NCI-H1092 (cell line): ENCODE measurements at regions not wholly inside any gene's neighbourhood (a gene's known extent, or its start where the extent isn't known, plus 50 kb on each side); places are given as distances from the start of the nearest gene placed in this dataset.

Experiments used
- DNase-seq: peaks from one replicate; lab custom pipeline; 2025; lab: John Stamatoyannopoulos, UW

DNA sequence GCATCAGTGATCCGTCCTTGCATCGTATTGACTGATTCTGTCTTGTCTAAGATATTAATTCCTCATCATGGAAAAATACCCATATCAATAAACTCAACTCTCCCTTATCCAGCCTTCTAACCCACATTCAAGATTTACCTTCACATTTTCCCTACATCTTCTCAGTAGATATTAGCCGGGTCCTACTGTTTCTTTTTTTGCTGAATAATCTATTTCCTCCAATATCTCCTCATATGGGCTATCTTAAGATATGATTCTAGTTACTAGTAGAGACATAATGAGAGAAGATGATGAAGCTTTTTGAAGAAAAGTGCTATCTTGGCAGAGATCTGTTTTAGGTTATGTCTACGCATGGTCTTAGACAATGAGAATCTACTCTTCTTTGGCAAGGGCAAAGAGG lies 785.8 kb downstream of the BRINP1 start:
- DNase-seq: no peak

DNA sequence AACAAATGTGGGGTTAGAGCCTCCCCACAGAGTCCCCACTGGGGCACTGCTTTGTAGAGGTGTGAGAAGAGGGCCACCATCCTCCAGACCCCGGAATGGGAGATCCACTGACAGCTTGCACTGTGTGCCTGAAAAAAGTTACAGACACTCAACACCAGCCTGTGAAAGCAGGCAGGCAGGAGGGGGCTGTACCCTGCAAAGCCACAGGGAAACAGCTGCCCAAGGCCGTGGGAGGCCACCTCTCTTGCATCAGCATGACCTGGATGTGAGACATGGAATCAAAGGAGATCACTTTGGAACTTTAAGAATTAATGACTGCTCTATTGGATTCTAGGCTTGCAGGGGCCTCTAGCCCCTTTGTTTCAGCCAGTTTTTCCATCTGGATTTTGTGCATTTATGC lies 782.3 kb downstream of the BRINP1 start:
- no peak for DNase-seq

DNA sequence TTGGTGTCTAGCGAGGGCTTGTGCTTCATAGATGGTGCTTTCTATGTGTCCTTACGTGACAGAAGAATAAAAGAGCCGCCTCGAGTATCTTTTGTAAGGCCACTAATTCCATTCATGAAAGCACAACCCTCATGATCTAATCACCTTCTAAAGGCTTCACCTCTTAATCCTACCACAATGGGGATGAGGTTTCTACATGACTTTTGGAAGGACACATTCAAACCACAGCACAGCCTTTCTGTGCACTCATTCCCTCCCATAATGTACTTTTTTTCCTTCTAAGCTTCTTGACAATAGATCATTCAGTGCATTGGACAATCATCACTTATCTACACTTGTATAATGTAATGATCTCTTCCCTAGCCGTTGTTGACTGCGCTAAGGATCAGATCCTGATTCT lies 774.8 kb downstream of the BRINP1 start:
- DNase-seq: no peak

DNA sequence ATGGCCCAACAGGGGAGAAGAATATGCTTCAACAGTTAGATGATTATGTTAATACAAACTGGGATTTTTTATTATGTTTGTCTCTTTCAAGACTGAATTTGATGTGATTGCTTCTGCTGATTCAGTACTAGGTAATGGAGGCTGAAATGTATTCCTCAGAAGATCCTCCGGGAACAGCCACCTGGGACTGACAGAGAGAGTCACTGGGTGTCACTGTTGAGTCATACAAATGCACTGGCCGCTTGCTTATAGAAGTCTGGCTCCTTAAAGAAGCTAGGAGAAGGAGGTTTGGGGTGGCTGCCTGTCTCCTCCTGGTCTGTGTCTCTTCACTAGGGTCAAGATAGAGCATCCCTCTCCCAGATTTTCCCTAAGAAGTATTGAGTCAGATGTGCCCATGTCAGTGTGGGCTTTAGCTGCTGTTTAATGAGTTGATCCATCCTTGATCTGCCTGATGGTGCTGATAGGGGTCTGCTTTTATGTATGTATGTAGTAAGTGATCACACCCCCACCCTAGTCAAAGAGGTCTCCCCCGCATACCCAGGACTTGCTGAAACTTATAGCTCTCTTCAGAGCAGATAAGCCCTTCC lies 773.4 kb downstream of the BRINP1 start:
- peak; percentile 19 for DNase-seq

DNA sequence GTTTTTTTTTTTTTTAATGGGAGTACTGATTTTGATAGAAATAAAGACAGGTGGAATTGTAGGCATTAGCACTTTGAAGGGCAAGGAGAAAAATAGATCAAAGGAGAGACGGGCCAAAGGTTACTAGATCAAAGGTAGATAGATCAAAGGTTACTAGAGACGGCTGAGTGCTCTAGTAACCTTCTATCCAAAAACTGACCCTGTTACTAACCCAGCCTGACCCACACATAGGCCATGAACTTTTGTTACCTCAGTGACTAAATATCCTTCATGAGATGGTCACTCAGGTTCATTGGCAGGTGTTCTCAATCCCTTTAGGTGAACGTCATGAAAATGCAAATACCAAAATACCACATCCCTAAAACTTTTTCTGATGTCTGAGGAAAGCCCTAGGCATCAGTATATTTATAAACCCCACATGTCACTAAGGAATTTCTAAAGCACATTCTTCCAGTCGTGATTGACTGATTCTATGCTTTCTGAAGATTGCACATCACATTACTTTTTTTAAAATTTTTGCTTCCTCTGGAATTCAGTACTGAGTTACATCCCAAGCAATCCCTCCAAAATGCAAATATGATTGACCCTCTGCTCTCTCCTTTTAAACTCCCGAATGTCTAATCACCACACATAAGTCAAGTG lies 772.7 kb downstream of the BRINP1 start:
- DNase-seq: no peak

DNA sequence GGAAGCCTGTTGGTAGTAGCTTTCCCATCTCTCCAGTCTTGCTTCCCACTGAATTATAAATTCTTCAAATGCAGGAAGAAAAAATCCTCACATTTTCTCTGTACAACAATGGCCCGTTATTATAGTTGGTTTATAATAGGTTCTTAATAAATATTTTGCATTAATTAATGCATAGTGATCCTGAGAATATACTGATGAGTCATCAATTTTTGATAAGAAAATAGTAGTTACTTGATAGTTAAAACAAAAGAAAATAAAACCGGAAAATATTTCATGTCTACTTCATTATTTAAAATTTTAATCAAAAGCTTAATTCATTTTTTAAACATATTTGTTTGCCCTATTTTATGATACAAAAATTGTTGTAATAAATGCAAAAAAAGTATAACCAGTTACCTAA lies 762.6 kb downstream of the BRINP1 start:
- DNase-seq: no peak

DNA sequence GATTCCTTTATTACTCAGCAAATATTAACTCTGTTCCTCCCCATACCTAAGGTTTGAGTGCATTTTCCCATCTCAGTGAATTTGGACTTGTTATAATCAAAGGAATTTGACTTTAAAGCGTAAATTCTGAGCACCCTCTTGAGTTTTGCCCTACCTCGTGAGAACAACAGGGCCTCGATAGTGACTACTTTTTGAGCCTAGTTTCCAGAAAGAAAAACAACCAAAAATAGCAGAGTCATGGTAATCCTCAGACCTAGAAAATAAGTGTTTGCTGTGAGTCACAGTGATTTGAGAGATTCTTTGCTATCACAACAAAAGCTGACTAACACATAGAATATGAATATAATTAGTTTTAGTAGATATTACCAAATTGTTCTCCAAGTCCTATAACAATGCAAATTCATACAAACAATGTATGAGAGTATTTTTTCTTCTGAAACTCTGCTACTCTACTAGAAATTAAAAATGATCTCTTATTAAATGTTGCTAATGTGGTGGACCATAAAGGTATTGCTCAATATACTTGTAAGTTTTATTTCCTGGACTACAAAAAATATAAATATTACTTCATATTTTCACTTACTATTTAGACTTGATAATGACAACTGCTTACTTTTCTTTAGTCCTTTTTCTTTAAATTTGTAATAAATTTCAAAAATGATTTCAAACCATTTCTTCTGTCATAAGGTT lies 759.7 kb downstream of the BRINP1 start:
- no peak for DNase-seq

DNA sequence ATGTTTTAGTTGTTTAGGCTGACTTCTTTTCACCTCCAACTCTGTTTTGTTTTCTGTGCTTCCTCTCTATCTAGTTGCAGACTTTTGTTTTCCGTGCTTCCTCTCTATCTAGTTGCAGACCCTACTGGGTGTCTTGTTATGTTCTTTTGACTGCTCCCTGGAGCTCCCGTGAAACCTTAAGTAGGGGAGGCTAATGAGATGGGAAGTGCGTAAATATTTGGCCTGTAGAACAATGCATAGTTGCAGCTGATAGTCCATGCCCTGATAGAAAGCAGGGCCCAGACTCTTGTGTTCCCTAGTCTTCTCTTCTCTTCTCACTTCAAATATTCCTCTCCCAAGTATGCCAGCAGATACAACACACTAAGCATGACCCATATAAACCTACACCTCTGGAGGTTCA lies 757.0 kb downstream of the BRINP1 start:
- no peak for DNase-seq

DNA sequence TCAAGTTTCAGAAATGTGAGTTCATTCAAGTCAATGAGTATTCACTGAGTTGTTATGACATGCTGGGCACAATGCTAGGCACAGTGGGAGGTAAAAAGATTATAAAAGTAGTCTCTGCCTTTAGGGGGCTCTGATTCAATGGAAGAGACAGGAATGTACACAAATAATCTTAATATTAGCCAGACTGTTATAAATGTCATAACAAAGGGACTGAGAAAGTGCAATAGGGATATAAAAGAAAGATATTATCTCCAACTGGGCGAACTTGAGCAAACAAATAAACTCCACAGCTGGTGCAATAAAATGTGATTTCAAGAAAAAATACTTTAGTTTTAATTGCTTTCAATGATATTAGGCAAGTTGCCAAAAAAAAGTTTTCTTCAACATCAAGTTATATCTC lies 755.2 kb downstream of the BRINP1 start:
- DNase-seq: no peak

DNA sequence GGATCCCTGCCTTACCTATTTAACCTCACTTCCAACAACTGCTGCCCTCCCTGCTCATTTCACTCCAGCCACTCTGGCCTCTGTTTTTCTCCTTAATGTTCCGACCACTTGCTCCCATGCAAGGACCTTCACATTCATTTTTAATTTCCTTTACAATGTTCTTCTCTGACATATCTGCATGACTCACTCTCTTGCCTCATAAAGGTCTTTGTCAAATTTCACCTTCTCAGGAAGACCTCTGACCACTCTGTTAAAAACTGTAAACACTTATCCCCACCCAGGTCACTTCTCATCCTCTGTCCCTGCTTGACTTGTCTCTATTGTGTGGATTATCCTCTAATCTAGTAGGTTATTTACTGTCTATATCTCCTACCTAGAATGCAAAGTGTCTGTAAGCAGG lies 751.2 kb downstream of the BRINP1 start:
- no peak for DNase-seq

DNA sequence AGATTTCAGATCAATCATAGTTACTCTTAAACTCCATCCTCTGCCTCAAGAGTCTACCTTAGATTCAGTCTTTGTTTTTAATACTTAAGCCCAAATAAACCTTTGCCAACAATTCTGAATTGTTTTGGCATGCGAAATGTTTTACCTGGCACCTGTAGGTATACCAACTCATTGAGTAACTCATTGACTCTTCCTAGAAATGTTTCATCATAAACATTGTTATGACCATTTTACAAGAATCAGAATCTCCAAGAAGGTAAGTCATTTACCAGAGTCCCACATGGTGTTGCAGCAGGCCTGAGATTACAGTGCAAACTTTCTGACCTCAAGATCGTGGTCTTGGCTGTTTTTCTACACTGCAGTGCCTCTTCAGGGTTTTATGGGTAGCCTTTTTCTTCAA lies 750.4 kb downstream of the BRINP1 start:
- no peak for DNase-seq

DNA sequence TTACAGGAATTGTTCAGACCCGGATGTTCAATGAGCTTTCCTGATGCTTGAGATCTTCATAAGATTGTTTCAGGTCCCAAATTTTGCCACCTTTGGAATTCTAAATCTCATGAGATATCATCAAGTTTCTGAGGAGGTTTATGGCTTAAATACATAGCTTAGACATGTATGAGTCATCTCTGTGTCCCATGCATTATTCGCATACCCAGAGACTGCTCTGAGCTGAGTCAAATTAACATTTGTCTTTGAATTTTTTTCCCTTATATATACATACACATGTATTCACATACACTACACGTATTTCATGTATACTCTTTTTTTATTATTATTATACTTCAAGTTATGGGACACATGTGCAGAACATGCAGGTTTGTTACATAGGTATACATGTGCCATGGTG lies 744.6 kb downstream of the BRINP1 start:
- DNase-seq: no peak

DNA sequence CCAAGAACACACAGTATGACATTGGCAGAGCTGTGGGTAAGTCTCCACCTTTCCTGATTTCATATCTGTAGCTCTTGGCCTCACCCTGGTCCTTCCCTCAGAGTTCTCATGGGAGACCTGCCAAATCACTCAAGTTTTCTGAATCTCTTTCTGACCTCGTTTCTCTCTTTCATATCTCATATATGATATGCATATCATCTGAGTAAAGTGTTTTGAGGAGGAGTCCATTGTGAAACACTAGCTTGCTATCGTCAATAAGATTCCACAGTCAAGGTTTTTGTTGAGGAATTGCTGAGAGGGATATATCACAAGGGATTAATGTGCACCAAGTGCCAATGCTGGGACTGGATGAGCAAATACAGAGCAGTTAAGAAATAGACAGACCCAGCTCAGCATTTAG lies 739.2 kb downstream of the BRINP1 start:
- no peak for DNase-seq

DNA sequence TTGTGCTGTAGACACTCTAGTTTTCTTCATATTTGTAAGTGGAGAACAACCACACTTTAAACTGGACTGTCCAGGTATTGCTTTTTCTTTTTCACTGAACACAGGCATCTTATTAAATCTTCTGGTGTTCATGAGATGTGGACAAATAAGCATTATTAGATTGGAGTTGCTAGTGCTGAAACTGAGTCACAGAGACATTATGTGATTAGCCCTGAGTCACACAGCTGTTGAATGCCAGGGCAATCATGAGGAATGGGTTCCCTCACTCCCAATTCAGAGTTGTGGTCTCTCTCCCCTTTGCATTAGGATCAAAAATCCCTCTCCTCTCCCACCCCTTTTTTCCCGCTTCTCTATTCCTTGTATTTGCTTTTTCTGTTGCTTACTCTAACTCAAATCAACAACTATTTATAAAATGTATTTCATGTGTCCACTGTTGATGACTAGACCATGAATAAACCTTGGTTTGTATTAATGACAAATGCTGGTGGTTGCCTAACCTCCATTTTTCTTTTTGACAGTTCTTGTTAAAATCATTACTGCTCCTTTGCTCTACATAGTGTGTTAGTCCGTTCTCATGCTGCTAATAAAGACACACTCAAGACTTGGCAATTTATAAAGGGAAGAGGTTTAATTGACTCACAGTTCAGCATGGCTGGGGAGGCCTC lies 738.2 kb downstream of the BRINP1 start:
- no peak for DNase-seq

DNA sequence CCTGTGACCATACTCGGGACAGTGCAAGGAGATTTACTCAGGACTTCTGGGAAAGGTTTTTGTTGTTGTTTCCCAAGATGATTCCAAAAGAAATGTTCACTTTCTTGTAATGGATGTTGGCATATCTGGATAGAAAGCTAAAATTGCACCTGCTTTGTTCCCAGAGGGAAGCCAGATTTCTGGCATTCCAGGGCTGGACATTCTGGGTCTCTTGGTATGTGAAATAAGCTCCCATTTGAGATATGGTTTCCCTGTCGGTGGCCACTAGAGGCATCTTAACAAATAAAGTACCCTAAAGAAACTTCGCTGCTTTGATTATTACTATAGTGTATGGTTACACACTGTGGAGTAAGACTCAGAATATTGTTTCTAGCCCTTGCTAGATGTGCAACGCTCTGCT lies 737.3 kb downstream of the BRINP1 start:
- DNase-seq: no peak

DNA sequence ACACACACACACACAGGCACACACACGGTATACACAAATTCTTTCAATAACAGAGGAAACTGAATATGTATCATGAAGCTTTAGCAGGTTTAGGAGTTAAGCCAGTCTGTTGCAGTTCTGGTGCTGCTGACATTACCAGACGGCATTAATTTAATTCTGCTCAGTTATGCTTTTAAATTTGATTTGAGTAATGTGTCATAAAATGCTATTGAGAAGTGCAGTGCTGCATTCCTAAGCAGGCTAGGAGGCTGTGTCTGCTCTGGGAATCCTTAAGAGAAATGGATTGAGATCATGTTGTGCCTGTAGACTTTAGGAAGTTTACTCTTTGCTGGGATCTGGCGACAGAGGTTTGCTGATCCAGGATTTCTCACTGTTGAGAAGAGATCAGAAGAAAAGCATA lies 733.8 kb downstream of the BRINP1 start:
- no peak for DNase-seq

DNA sequence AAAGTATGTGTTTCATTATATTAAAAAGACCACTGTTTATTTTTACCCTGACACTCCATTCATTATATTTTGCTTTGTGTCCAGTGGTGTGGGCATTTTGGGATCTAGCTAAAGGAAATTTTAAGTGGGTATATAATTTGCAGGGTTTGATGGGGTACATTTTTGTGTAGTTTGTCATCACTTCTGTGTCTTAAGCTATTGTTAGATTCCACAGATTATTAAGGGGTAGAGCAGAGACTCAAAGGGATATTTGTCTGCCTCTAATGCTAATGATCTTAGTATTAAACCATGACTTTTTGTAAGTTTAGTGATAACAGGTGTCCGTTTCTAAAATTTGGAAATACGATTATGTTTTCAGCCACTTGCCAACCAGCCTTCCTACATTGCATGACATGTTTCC lies 731.6 kb downstream of the BRINP1 start:
- no peak for DNase-seq

DNA sequence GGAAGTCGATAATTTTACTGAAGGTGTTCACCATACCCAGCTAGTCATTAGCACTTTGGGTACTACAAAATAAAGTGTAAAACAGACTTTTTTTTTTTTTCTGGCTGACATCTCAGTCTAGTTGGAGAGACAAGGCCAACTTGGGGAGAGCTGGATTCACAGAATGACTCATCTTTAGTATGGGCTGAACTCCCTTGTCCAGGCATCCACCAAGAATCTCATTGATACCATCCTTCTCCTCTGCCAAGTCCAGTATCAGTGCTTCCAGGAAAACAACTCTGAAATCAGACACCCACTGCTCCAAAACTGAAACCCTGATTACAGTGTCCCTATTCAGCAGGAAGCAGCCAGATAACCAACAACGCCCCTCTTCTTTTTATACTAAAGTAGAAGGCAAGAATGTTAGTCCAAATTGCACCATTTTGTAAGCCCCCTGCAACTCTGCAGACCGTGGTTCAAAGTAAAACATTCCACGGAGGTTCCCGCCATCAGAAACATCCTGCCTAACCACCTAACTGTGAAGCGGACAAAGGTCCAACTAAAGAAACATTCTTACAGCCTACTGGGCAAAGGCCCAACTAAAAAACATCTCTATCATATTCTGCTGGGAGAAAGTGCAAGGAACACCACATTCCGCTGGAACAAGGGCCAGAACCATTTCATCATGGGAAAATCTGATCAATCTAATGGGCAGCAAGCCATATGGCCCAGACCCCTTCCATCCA lies 728.2 kb downstream of the BRINP1 start:
- DNase-seq: no peak

DNA sequence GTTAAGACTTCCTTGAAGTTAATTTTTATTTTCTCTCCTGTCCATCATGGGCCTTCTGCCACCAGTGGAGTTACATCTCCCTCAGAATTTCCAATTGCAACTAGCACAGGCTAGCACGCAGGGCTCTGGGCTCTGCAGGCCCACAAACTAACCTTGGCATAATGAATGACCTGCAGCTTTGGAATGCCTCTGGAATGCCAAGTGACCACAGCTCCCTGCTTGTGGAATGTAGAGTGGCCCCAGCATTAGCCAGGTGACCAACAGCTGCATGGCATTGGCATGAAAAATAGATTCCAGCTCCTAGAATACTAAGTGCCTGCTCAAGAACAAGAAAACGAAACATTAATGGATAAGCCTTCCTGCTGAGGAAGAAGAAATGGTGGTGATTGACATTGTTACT lies 726.1 kb downstream of the BRINP1 start:
- no peak for DNase-seq

DNA sequence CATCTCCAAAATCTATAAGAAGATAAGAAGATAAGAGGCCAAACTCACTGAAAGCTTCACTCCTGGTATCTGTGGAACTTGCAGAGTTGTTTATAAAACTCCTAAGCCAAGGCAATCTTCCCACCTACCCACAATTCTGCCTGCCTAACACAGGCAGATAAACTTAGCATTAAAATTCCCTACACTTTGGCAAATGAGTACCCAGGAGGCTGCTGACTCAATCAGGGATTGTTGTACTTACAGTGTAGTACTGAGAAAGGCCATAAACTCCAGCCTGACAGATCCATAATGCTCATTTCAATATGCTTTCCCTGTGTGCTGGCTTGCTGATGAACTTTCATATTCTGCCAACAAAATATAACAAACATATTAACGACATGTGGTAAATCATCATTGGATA lies 725.2 kb downstream of the BRINP1 start:
- DNase-seq: no peak

DNA sequence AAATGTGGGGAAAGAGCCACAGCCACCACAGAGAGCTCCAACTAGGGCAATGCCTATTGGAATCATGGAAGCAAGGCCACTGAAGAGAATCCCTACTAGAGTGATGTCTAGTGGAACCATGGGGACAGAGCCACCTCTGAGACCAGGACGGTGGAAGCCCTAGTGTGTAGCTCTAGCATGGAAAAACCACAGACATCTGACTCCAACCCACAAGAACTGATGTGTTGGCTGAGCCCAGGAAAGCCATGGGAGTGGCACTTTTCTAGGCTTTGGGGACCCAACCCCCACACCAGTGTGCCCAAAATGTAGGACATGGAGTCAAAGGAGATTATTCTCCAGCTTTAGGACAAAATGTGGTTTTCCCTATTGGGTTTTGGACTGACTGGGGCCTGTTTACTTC lies 721.9 kb downstream of the BRINP1 start:
- no peak for DNase-seq

DNA sequence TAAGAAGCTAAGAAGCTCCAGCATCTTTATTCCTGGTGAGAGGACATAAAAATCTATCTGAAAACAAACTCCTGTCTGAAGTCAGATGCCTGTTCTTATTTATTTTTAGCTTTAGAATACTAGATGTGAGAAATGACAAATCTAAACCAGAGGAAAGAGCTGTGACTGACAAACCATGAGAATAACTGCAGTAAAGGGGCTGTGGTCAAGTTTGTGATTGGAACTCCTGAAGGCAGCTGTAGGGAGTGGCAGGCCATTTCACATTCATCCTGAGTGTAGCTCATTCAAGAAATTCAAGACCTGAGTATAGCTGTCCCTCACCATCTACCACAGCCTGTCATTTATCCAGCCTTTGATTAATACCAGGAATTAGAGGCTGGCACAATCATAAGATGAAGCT lies 718.8 kb downstream of the BRINP1 start:
- no peak for DNase-seq

DNA sequence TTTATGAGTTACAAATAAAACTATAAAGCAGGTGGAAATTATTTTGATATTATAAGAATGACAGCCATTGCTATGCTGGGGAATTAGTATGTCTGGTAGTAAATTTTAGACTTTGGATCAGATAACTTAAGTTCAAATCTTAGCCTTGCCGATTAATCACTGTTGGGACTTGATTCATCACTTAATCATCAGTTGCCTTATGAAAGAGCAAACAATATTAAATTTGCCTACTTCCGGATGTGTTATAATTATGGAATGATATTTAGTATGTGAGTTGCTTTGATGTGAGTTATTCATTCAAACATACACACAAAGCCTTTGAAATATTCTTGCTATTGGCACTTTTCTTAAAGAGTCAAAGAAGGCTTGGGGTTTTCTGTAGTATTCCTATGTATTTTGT lies 717.7 kb downstream of the BRINP1 start:
- no peak for DNase-seq
